Transverse colon (tissue), 4 donors: ENCODE measurements at regions not wholly inside any gene's neighbourhood (a gene's known extent, or its start where the extent isn't known, plus 50 kb on each side); places are given as distances from the start of the nearest gene placed in this dataset.

ENCODE experiments used
- POLR2A ChIP-seq: fragments of 450-650 bp; IDR thresholded peaks from one replicate; pipeline ENCODE4 v1.6.1; 2016; ENCODE audit warnings: antibody characterized with exemption, mild to moderate bottlenecking, moderate library complexity
- POLR2AphosphoS5 ChIP-seq, 3 donors: sonication (generic); formaldehyde crosslinking; IDR thresholded peaks; one replicate each; pipeline ENCODE4 v1.6.1; 2016; ENCODE audit warnings: antibody characterized with exemption in 3 of 3
- TF ChIP-seq, protein P1 (sequence below), 5 experiments: fragments of 200-600 bp in 3 of 5; fragments of 450-650 bp in 2 of 5; sonication (generic) in 3 of 5; IDR thresholded peaks; 1 replicate in 2 of 5; 2 replicates in 3 of 5; pipeline ENCODE4 v1.5.1; 2016 to 2017; ENCODE audit warnings: antibody characterized with exemption in 5 of 5, inconsistent platforms in 3 of 5, mild to moderate bottlenecking in 2 of 5, moderate library complexity in 1 of 5

DNA sequence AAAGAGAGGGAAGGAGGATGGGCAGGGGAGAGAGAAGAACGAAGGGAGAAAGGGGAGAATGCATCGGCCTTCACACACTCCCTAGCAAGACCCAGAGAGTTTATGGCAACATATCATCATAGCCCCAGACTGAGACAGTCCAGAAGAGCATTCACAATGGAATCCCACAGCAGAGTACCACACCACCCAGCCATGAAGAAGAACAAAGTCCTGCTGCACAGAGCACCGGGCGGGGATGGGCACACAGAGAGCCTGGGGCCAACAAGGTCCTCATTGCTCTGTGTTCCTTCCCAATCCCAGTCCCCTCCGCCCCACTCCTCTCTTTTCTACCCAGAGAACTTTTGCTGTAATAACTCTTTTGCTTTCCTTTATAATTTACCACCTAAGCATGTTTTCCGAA lies 118.1 kb upstream of the TMPRSS2 start:
- TF ChIP-seq, protein P1, sequence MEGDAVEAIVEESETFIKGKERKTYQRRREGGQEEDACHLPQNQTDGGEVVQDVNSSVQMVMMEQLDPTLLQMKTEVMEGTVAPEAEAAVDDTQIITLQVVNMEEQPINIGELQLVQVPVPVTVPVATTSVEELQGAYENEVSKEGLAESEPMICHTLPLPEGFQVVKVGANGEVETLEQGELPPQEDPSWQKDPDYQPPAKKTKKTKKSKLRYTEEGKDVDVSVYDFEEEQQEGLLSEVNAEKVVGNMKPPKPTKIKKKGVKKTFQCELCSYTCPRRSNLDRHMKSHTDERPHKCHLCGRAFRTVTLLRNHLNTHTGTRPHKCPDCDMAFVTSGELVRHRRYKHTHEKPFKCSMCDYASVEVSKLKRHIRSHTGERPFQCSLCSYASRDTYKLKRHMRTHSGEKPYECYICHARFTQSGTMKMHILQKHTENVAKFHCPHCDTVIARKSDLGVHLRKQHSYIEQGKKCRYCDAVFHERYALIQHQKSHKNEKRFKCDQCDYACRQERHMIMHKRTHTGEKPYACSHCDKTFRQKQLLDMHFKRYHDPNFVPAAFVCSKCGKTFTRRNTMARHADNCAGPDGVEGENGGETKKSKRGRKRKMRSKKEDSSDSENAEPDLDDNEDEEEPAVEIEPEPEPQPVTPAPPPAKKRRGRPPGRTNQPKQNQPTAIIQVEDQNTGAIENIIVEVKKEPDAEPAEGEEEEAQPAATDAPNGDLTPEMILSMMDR (IDR thresholded peaks at IDR 0.05) = no peak
- TF ChIP-seq POLR2A (no peak), POLR2AphosphoS5 (IDR thresholded peaks at IDR 0.05) (no peak)
